ENCODE measurements at regions not wholly inside any gene's neighbourhood (a gene's known extent, or its start where the extent isn't known, plus 50 kb on each side); places are given as distances from the start of the nearest gene placed in this dataset.
A peak's percentile ranks its signal among the peaks of the same experiment; 100 is the strongest.

GRCh38 chr5:58248221-58248620 is 211.7 kb downstream of the PLK2 start:
- DNase-seq (ENCODE audit: low read depth) = no peak
- no peak overlapping the region for H3K4me3 ChIP-seq (replicated peaks; ENCODE audit: low read depth, low read length)

GRCh38 chr5:58246461-58246944 is 213.4 kb downstream of the PLK2 start:
- TF ChIP-seq CTCF (IDR thresholded peaks at IDR 0.05; ENCODE audit: low read length, missing control alignments) = no peak
- no peak for DNase-seq (ENCODE audit: low read depth)
- no peak overlapping the region for H3K4me3 ChIP-seq (replicated peaks; ENCODE audit: low read depth, low read length)

More at GRCh38 chr5:58248221-58248620, 211.7 kb downstream of the PLK2 start:
- TF ChIP-seq CTCF (IDR thresholded peaks at IDR 0.05; ENCODE audit: low read length, missing control alignments) = no peak

- no peak for DNase-seq (ENCODE audit: low read depth)
- TF ChIP-seq CTCF (IDR thresholded peaks at IDR 0.05; ENCODE audit: low read length, missing control alignments) = no peak
- H3K4me3 ChIP-seq (replicated peaks; ENCODE audit: low read depth, low read length) = no peak overlapping the region
These were observed 214.4 kb downstream of the PLK2 start for GRCh38 chr5:58245476-58245840.

GRCh38 chr5:58244819-58245475 is 214.9 kb downstream of the PLK2 start:
- no peak overlapping the region for H3K4me3 ChIP-seq (replicated peaks; ENCODE audit: low read depth, low read length)
- DNase-seq (ENCODE audit: low read depth) = no peak
- no peak for TF ChIP-seq CTCF (IDR thresholded peaks at IDR 0.05; ENCODE audit: low read length, missing control alignments)

- no peak for TF ChIP-seq CTCF (IDR thresholded peaks at IDR 0.05; ENCODE audit: low read length, missing control alignments)
- peak; percentile 80 for DNase-seq (ENCODE audit: low read depth)
- no peak overlapping the region for H3K4me3 ChIP-seq (replicated peaks; ENCODE audit: low read depth, low read length)
These were observed 218.5 kb downstream of the PLK2 start for GRCh38 chr5:58241389-58241788.

GRCh38 chr5:58240322-58240721 is 219.6 kb downstream of the PLK2 start:
- peak; percentile 67 for DNase-seq (ENCODE audit: low read depth)
- no peak for TF ChIP-seq CTCF (IDR thresholded peaks at IDR 0.05; ENCODE audit: low read length, missing control alignments)
- H3K4me3 ChIP-seq (replicated peaks; ENCODE audit: low read depth, low read length) = no peak overlapping the region

GRCh38 chr5:58239731-58240130 is 220.2 kb downstream of the PLK2 start:
- H3K4me3 ChIP-seq (replicated peaks; ENCODE audit: low read depth, low read length) = no peak overlapping the region
- TF ChIP-seq CTCF (IDR thresholded peaks at IDR 0.05; ENCODE audit: low read length, missing control alignments) = no peak
- DNase-seq (ENCODE audit: low read depth) = no peak
